ENCODE measurements at regions not wholly inside any gene's neighbourhood (a gene's known extent, or its start where the extent isn't known, plus 50 kb on each side); places are given as distances from the start of the nearest gene placed in this dataset.

GRCh38 chr18:78625847-78626246 is 353.8 kb upstream of the SALL3 start:
- Histone ChIP-seq H3K4me3 (ENCODE audit: low read length) (0 out of 2 replicates have a peak overlapping the region, but pooled peaks have one; percentile 7), H3K4me2 (ENCODE audit: low read length) (peak overlapping the region; percentile 20), H3K4me1 (ENCODE audit: control insufficient read depth, low read length) (peaks cover 16% of the 10 kb centered on the region), H3K27me3 (ENCODE audit: control insufficient read depth, low read length) (no peaks in the 10 kb centered on the region), H3K9me2 (replicated peaks; ENCODE audit: control insufficient read depth, low read length) (no peaks in the 10 kb centered on the region), H3K9me3 (ENCODE audit: control insufficient read depth, insufficient read depth, low read length) (no peaks in the 10 kb centered on the region), H3K27ac (ENCODE audit: low read depth, low read length) (no peak overlapping the region), H3F3A (ENCODE audit: control insufficient read depth, insufficient read depth) (no peaks in the 10 kb centered on the region), H3K36me3 (ENCODE audit: control insufficient read depth, low read length) (no peaks in the 10 kb centered on the region), H3K79me2 (ENCODE audit: control insufficient read depth, low read length) (no peaks in the 10 kb centered on the region), H4K20me1 (ENCODE audit: control insufficient read depth, insufficient read depth, low read depth, low read length) (no peaks in the 10 kb centered on the region)
- no peak for TF ChIP-seq CTCF (IDR thresholded peaks at IDR 0.05; ENCODE audit: low read depth, low read length, poor library complexity, severe bottlenecking)
- no peak for TF ChIP-seq EZH2phosphoT487 (IDR thresholded peaks at IDR 0.05; ENCODE audit: borderline replicate concordance, low read length)

- Histone ChIP-seq H3K36me3 (ENCODE audit: control insufficient read depth, low read length) (no peaks in the 10 kb centered on the region), H3K9me2 (replicated peaks; ENCODE audit: control insufficient read depth, low read length) (no peaks in the 10 kb centered on the region), H3K4me3 (ENCODE audit: low read length) (no peak overlapping the region), H3K79me2 (ENCODE audit: control insufficient read depth, low read length) (no peaks in the 10 kb centered on the region), H4K20me1 (ENCODE audit: control insufficient read depth, insufficient read depth, low read depth, low read length) (no peaks in the 10 kb centered on the region), H3K27me3 (ENCODE audit: control insufficient read depth, low read length) (no peaks in the 10 kb centered on the region), H3K4me2 (ENCODE audit: low read length) (no peak overlapping the region), H3F3A (ENCODE audit: control insufficient read depth, insufficient read depth) (no peaks in the 10 kb centered on the region), H3K27ac (ENCODE audit: low read depth, low read length) (no peak overlapping the region), H3K9me3 (ENCODE audit: control insufficient read depth, insufficient read depth, low read length) (no peaks in the 10 kb centered on the region), H3K4me1 (ENCODE audit: control insufficient read depth, low read length) (peaks cover 16% of the 10 kb centered on the region)
- no peak for TF ChIP-seq CTCF (IDR thresholded peaks at IDR 0.05; ENCODE audit: low read depth, low read length, poor library complexity, severe bottlenecking)
- no peak for TF ChIP-seq EZH2phosphoT487 (IDR thresholded peaks at IDR 0.05; ENCODE audit: borderline replicate concordance, low read length)
Observed at GRCh38 chr18:78627551-78628346, 351.9 kb upstream of the SALL3 start.

DNA sequence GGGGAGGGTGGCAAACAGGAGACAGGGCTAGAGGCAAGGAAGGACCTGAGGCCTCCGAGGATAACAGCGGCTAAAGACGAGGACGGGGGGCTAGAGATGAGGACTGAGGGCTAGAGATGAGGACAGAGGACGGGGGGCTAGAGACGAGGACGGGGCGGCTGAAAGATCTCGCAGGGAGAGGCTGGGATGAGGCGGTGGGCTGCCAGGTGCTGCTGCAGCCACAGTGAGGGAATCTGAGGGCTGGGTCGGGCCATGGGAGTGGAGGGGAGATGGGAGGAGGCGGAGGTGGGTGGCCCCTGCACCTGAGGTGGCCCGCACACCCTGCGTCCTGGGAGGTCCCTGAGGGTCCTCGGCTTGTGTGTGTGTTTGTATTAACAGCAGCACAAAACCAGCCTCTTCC is 350.2 kb upstream of the SALL3 start:
- Histone ChIP-seq H3K4me3 (ENCODE audit: low read length) (no peak overlapping the region), H3K4me1 (ENCODE audit: control insufficient read depth, low read length) (peaks cover 21% of the 10 kb centered on the region), H3K27ac (ENCODE audit: low read depth, low read length) (no peak overlapping the region), H3K9me2 (replicated peaks; ENCODE audit: control insufficient read depth, low read length) (no peaks in the 10 kb centered on the region), H3K79me2 (ENCODE audit: control insufficient read depth, low read length) (no peaks in the 10 kb centered on the region), H3K4me2 (ENCODE audit: low read length) (no peak overlapping the region), H3K9me3 (ENCODE audit: control insufficient read depth, insufficient read depth, low read length) (no peaks in the 10 kb centered on the region), H3K27me3 (ENCODE audit: control insufficient read depth, low read length) (no peaks in the 10 kb centered on the region), H4K20me1 (ENCODE audit: control insufficient read depth, insufficient read depth, low read depth, low read length) (no peaks in the 10 kb centered on the region), H3K36me3 (ENCODE audit: control insufficient read depth, low read length) (no peaks in the 10 kb centered on the region), H3F3A (ENCODE audit: control insufficient read depth, insufficient read depth) (no peaks in the 10 kb centered on the region)
- TF ChIP-seq CTCF (IDR thresholded peaks at IDR 0.05; ENCODE audit: low read depth, low read length, poor library complexity, severe bottlenecking), result no peak
- TF ChIP-seq EZH2phosphoT487 (IDR thresholded peaks at IDR 0.05; ENCODE audit: borderline replicate concordance, low read length), result no peak
